H9 (cell line): ENCODE measurements at regions not wholly inside any gene's neighbourhood (a gene's known extent, or its start where the extent isn't known, plus 50 kb on each side); places are given as distances from the start of the nearest gene placed in this dataset.

Experiments used
- DNase-seq: peaks from one replicate; pipeline ENCODE4 v3.0.0-alpha.2; 2017
- H2AFZ ChIP-seq: one replicate; pipeline ENCODE4 v1.6.1; 2013; ENCODE audit warnings: mild to moderate bottlenecking, low read length, control low read depth, moderate library complexity
- H2AK5ac ChIP-seq: 2 replicates; pipeline ENCODE4 v1.6.1; 2013; ENCODE audit warnings: low read length, control low read depth, mixed read lengths; ENCODE audit not compliant: insufficient read length
- H2BK120ac ChIP-seq: one replicate; pipeline ENCODE4 v1.6.1; 2013; ENCODE audit warnings: low read depth, mild to moderate bottlenecking, low read length, control low read depth, inconsistent platforms; ENCODE audit not compliant: poor library complexity, severe bottlenecking
- H2BK12ac ChIP-seq: 2 replicates; pipeline ENCODE4 v1.6.1; 2013; ENCODE audit warnings: low read length, control low read depth, mixed read lengths, low read depth; ENCODE audit not compliant: insufficient read length
- H2BK15ac ChIP-seq: 2 replicates; pipeline ENCODE4 v1.6.1; 2013; ENCODE audit warnings: low read depth, low read length, control low read depth
- H2BK20ac ChIP-seq: one replicate; pipeline ENCODE4 v1.6.1; 2013; ENCODE audit warnings: low read depth, mild to moderate bottlenecking, low read length, control low read depth, inconsistent platforms; ENCODE audit not compliant: poor library complexity, severe bottlenecking
- H2BK5ac ChIP-seq: 2 replicates; pipeline ENCODE4 v1.6.1; 2013; ENCODE audit warnings: low read length, control low read depth, mixed read lengths; ENCODE audit not compliant: insufficient read length
- H3K14ac ChIP-seq: 2 replicates; pipeline ENCODE4 v1.6.1; 2013; ENCODE audit warnings: low read length, control low read depth; ENCODE audit not compliant: insufficient read depth
- H3K18ac ChIP-seq: 2 replicates; pipeline ENCODE4 v1.6.1; 2013; ENCODE audit warnings: low read depth, mild to moderate bottlenecking, mixed read lengths, low read length, control low read depth; ENCODE audit not compliant: insufficient read length
- H3K23ac ChIP-seq: 2 replicates; pipeline ENCODE4 v1.6.1; 2013; ENCODE audit warnings: low read length, control low read depth, mixed read lengths, low read depth; ENCODE audit not compliant: insufficient read length
- H3K23me2 ChIP-seq: 2 replicates; pipeline ENCODE4 v1.6.1; 2013; ENCODE audit warnings: low read depth, mild to moderate bottlenecking, mixed read lengths, low read length, control low read depth; ENCODE audit not compliant: insufficient read length, poor library complexity, severe bottlenecking
- H3K27ac ChIP-seq: 2 replicates; pipeline ENCODE4 v1.5.1; 2013; ENCODE audit warnings: low read length, control low read depth, mixed read lengths, low read depth; ENCODE audit not compliant: insufficient read length
- H3K27me3 ChIP-seq: 2 replicates; pipeline ENCODE4 v1.6.1; 2013; ENCODE audit warnings: low read length, control low read depth, inconsistent platforms; ENCODE audit not compliant: insufficient read depth
- H3K4ac ChIP-seq: 2 replicates; pipeline ENCODE4 v1.6.1; 2013; ENCODE audit warnings: low read depth, mild to moderate bottlenecking, control low read depth, inconsistent platforms, low read length, moderate library complexity
- H3K4me1 ChIP-seq: 2 replicates; pipeline ENCODE4 v1.6.1; 2013; ENCODE audit warnings: low read length, control low read depth, inconsistent platforms; ENCODE audit not compliant: insufficient read depth
- H3K4me2 ChIP-seq: 2 replicates; pipeline ENCODE4 v1.6.1; 2013; ENCODE audit warnings: low read length, control low read depth, mixed read lengths; ENCODE audit not compliant: insufficient read length, insufficient read depth
- H3K56ac ChIP-seq: 2 replicates; pipeline ENCODE4 v1.6.1; 2013; ENCODE audit warnings: low read depth, mild to moderate bottlenecking, mixed read lengths, low read length, control low read depth; ENCODE audit not compliant: insufficient read length
- H3K79me1 ChIP-seq: 2 replicates; pipeline ENCODE4 v1.6.1; 2013; ENCODE audit warnings: low read depth, mild to moderate bottlenecking, moderate library complexity, low read length, control low read depth, inconsistent platforms; ENCODE audit not compliant: insufficient read depth, poor library complexity, severe bottlenecking
- H3K79me2 ChIP-seq: 2 replicates; pipeline ENCODE4 v1.6.1; 2013; ENCODE audit warnings: low read length, control low read depth, inconsistent platforms; ENCODE audit not compliant: insufficient read depth
- H3K9ac ChIP-seq: 2 replicates; pipeline ENCODE4 v1.6.1; 2013; ENCODE audit warnings: low read length, control low read depth, mixed read lengths; ENCODE audit not compliant: insufficient read length; ENCODE audit errors: extremely low read depth
- H3K9me3 ChIP-seq: one replicate; pipeline ENCODE4 v1.6.1; 2013; ENCODE audit warnings: low read depth, low read length, inconsistent platforms; ENCODE audit not compliant: control insufficient read depth
- H3T11ph ChIP-seq: one replicate; pipeline ENCODE4 v1.6.1; 2013; ENCODE audit warnings: mild to moderate bottlenecking, low read length, control low read depth, inconsistent platforms
- H4K20me1 ChIP-seq: one replicate; pipeline ENCODE4 v1.6.1; 2013; ENCODE audit not compliant: control insufficient read depth, insufficient read length, insufficient read depth
- H4K5ac ChIP-seq: 2 replicates; pipeline ENCODE4 v1.6.1; 2013; ENCODE audit warnings: low read depth, mild to moderate bottlenecking, mixed read lengths, low read length, control low read depth; ENCODE audit not compliant: insufficient read length
- H4K8ac ChIP-seq: replicated peaks from 2 replicates; pipeline ENCODE4 v1.6.1; 2013; ENCODE audit warnings: low read length, control low read depth, mixed read lengths, low read depth; ENCODE audit not compliant: insufficient read length
- H4K91ac ChIP-seq: 2 replicates; pipeline ENCODE4 v1.6.1; 2013; ENCODE audit warnings: low read depth, mild to moderate bottlenecking, moderate library complexity, mixed read lengths, low read length, control low read depth; ENCODE audit not compliant: insufficient read length
- H3K27ac Mint-ChIP-seq, 3 experiments: 2 replicates in 2 of 3; 3 replicates in 1 of 3; pipeline ENCODE4 v1.8.0; 2020 to 2021; ENCODE audit warnings: mixed read lengths in 3 of 3, mild to moderate bottlenecking in 1 of 3, moderate library complexity in 1 of 3
- H3K27me3 Mint-ChIP-seq: 2 replicates; pipeline ENCODE4 v1.8.0; 2021; ENCODE audit warnings: low read depth, mild to moderate bottlenecking, moderate library complexity, mixed read lengths
- H3K36me3 Mint-ChIP-seq, 3 experiments: 2 replicates in 2 of 3; 3 replicates in 1 of 3; pipeline ENCODE4 v1.8.0; 2020 to 2021; ENCODE audit warnings: low read depth in 3 of 3, mixed read lengths in 3 of 3; ENCODE audit not compliant: insufficient read depth in 1 of 3
- H3K4me1 Mint-ChIP-seq, 2 experiments: 2 replicates each; pipeline ENCODE4 v1.8.0; 2020; ENCODE audit warnings: mixed read lengths in 2 of 2
- H3K4me3 Mint-ChIP-seq, 2 experiments: 2 replicates in 1 of 2; 3 replicates in 1 of 2; pipeline ENCODE4 v1.8.0; 2020 to 2021; ENCODE audit warnings: mild to moderate bottlenecking in 2 of 2, mixed read lengths in 2 of 2, moderate library complexity in 1 of 2
- H3K9me3 Mint-ChIP-seq, 2 experiments: 2 replicates in 1 of 2; 3 replicates in 1 of 2; pipeline ENCODE4 v1.8.0; 2020; ENCODE audit warnings: mild to moderate bottlenecking in 2 of 2, mixed read lengths in 2 of 2, moderate library complexity in 1 of 2
- CTCF ChIP-seq: fragments of 200-600 bp; sonication (generic); conservative IDR thresholded peaks from 3 replicates; pipeline ENCODE4 v1.8.0; 2021; ENCODE audit warnings: antibody characterized with exemption, mild to moderate bottlenecking
- WGBS: extraction: QIAGEN DNeasy Blood & Tissue Kit; methylation state at CpG from one replicate; pipeline ENCODE4 v1.1.7; 2013; ENCODE audit warnings: missing lambda C conversion rate, low lambda C conversion rate, mixed read lengths; ENCODE audit not compliant: insufficient read length; ENCODE audit errors: extremely low coverage; 5-methylcytosine and 5-hydroxymethylcytosine counted together

GRCh38 chr7:156274557-156274956, 366.0 kb upstream of the RNF32 start:
- WGBS: no CpG with 5 or more reads among the region's 3 CpGs
- TF ChIP-seq CTCF: no peak

More at GRCh38 chr7:156274557-156274956, 366.0 kb upstream of the RNF32 start:
- Histone ChIP-seq H3K4ac (no peak overlapping the region), H3K4me2 (no peak overlapping the region), H3K14ac (no peak overlapping the region), H2BK12ac (no peak overlapping the region), H3K9me3 (no peaks in the 10 kb centered on the region), H4K91ac (no peak overlapping the region), H2BK5ac (no peak overlapping the region), H4K20me1 (no peaks in the 10 kb centered on the region), H2BK15ac (no peak overlapping the region), H2BK120ac (no peak overlapping the region), H3K18ac (no peak overlapping the region), H3K27ac (no peak overlapping the region), H3K27me3 (no peaks in the 10 kb centered on the region), H4K8ac (no peak overlapping the region), H2BK20ac (no peak overlapping the region), H3K9ac (no peak overlapping the region), H3K79me2 (no peaks in the 10 kb centered on the region), H2AFZ (no peak overlapping the region), H3K4me1 (no peaks in the 10 kb centered on the region), H4K5ac (no peak overlapping the region), H3K79me1 (no peaks in the 10 kb centered on the region), H3K56ac (no peak overlapping the region), H3K23me2 (no peaks in the 10 kb centered on the region), H3T11ph (no peak overlapping the region), H2AK5ac (no peak overlapping the region), H3K23ac (no peak overlapping the region)
- Mint-ChIP-seq H3K4me3 (no peak overlapping the region), H3K4me1 (peaks cover 0 to 4% of the 10 kb centered on the region in 2 experiments; a peak in 1 of 4 replicates), H3K9me3 (peaks cover 6 to 14% of the 10 kb centered on the region in 2 experiments), H3K27ac (no peak overlapping the region), H3K36me3 (peaks cover 0 to 10% (median 0%) of the 10 kb centered on the region in 3 experiments; a peak in 4 of 7 replicates), H3K27me3 (no peaks in the 10 kb centered on the region; the same call in 1 of the 2 replicates)
- no peak for DNase-seq
